Trophoblast cell (in vitro differentiated cells and primary cell): ENCODE measurements at regions not wholly inside any gene's neighbourhood (a gene's known extent, or its start where the extent isn't known, plus 50 kb on each side); places are given as distances from the start of the nearest gene placed in this dataset.

Experiments
- DNase-seq, 2 donors: peaks; one replicate each; pipeline ENCODE4 v3.0.0-alpha.2; 2016
- H2AFZ ChIP-seq: 2 replicates; pipeline ENCODE4 v1.6.1; 2013; ENCODE audit warnings: low read length, moderate library complexity, mild to moderate bottlenecking; ENCODE audit not compliant: insufficient read depth, poor library complexity
- H2AK5ac ChIP-seq: 2 replicates; pipeline ENCODE4 v1.6.1; 2013; ENCODE audit warnings: mild to moderate bottlenecking, low read length
- H2BK120ac ChIP-seq: 2 replicates; pipeline ENCODE4 v1.6.1; 2013; ENCODE audit warnings: low read length, mild to moderate bottlenecking, moderate library complexity; ENCODE audit not compliant: insufficient read depth, poor library complexity
- H2BK12ac ChIP-seq: 2 replicates; pipeline ENCODE4 v1.6.1; 2013; ENCODE audit warnings: mild to moderate bottlenecking, low read length, moderate library complexity
- H2BK5ac ChIP-seq: 2 replicates; pipeline ENCODE4 v1.6.1; 2013; ENCODE audit warnings: low read length, low read depth, moderate library complexity, mild to moderate bottlenecking; ENCODE audit not compliant: poor library complexity
- H3K14ac ChIP-seq: 2 replicates; pipeline ENCODE4 v1.6.1; 2013; ENCODE audit warnings: mild to moderate bottlenecking, low read length
- H3K18ac ChIP-seq: 2 replicates; pipeline ENCODE4 v1.6.1; 2013; ENCODE audit warnings: mild to moderate bottlenecking, low read length
- H3K23ac ChIP-seq: 2 replicates; pipeline ENCODE4 v1.6.1; 2013; ENCODE audit warnings: low read length
- H3K27ac ChIP-seq: 2 replicates; pipeline ENCODE4 v1.5.1; 2013; ENCODE audit warnings: low read depth, mild to moderate bottlenecking, inconsistent platforms, low read length, moderate library complexity
- H3K27me3 ChIP-seq: 2 replicates; pipeline ENCODE4 v1.6.1; 2013; ENCODE audit warnings: inconsistent platforms, mild to moderate bottlenecking, low read length, moderate library complexity; ENCODE audit not compliant: insufficient read depth
- H3K36me3 ChIP-seq, 2 experiments: 1 replicate in 1 of 2; 2 replicates in 1 of 2; pipeline ENCODE4 v1.6.1; 2013; ENCODE audit warnings: low read length in 2 of 2, mild to moderate bottlenecking in 2 of 2, moderate library complexity in 1 of 2; ENCODE audit not compliant: insufficient read depth in 2 of 2, control insufficient read depth in 1 of 2
- H3K4ac ChIP-seq: 2 replicates; pipeline ENCODE4 v1.6.1; 2013; ENCODE audit warnings: low read depth, mild to moderate bottlenecking, low read length, moderate library complexity
- H3K4me1 ChIP-seq, 2 experiments: 1 replicate in 1 of 2; 2 replicates in 1 of 2; pipeline ENCODE4 v1.6.1; 2013; ENCODE audit warnings: low read length in 2 of 2, mild to moderate bottlenecking in 2 of 2, moderate library complexity in 1 of 2; ENCODE audit not compliant: insufficient read depth in 2 of 2, control insufficient read depth in 1 of 2
- H3K4me2 ChIP-seq: 2 replicates; pipeline ENCODE4 v1.6.1; 2013; ENCODE audit warnings: inconsistent platforms, mild to moderate bottlenecking, low read length, moderate library complexity
- H3K4me3 ChIP-seq: 2 replicates; pipeline ENCODE4 v1.5.1; 2013; ENCODE audit warnings: mild to moderate bottlenecking, low read depth, low read length, inconsistent platforms
- H3K79me1 ChIP-seq: one replicate; pipeline ENCODE4 v1.6.1; 2013; ENCODE audit warnings: low read length
- H3K79me2 ChIP-seq: 2 replicates; pipeline ENCODE4 v1.6.1; 2013; ENCODE audit warnings: low read length, mild to moderate bottlenecking; ENCODE audit not compliant: control insufficient read depth, insufficient read depth, poor library complexity
- H3K9ac ChIP-seq: 2 replicates; pipeline ENCODE4 v1.6.1; 2013; ENCODE audit warnings: mild to moderate bottlenecking, low read length
- H3K9me3 ChIP-seq: 2 replicates; pipeline ENCODE4 v1.6.1; 2013; ENCODE audit warnings: low read depth, mild to moderate bottlenecking, control low read depth, inconsistent platforms, low read length; ENCODE audit not compliant: insufficient read depth
- H4K12ac ChIP-seq: 2 replicates; pipeline ENCODE4 v1.6.1; 2013; ENCODE audit warnings: low read depth, mild to moderate bottlenecking, low read length, moderate library complexity
- H4K8ac ChIP-seq: 2 replicates; pipeline ENCODE4 v1.6.1; 2013; ENCODE audit warnings: low read depth, mild to moderate bottlenecking, low read length, moderate library complexity
- H4K91ac ChIP-seq: one replicate; pipeline ENCODE4 v1.6.1; 2013; ENCODE audit warnings: low read depth, mild to moderate bottlenecking, low read length, moderate library complexity
- WGBS: extraction: QIAGEN DNeasy Blood & Tissue Kit; methylation state at CpG from one replicate; pipeline ENCODE4 v1.1.7; 2013; ENCODE audit warnings: missing lambda C conversion rate; ENCODE audit not compliant: insufficient read length, insufficient coverage; ENCODE audit errors: extremely low coverage; 5-methylcytosine and 5-hydroxymethylcytosine counted together

GRCh38 chr3:24958271-24958670 lies 463.6 kb upstream of the THRB start:
- H4K12ac ChIP-seq, result no peak overlapping the region
- H3K27me3 ChIP-seq, result no peaks in the 10 kb centered on the region
- H2BK120ac ChIP-seq, result no peak overlapping the region
- H3K23ac ChIP-seq, result no peak overlapping the region
- no peaks in the 10 kb centered on the region for H3K79me1 ChIP-seq
- no peak for DNase-seq
- no peaks in the 10 kb centered on the region for H3K36me3 ChIP-seq
- no peaks in the 10 kb centered on the region for H3K9me3 ChIP-seq
- H2AK5ac ChIP-seq, result no peak overlapping the region
- no peak overlapping the region for H3K9ac ChIP-seq
- no peak overlapping the region for H4K8ac ChIP-seq
- no peak overlapping the region for H3K18ac ChIP-seq
- H4K91ac ChIP-seq, result no peak overlapping the region
- no CpG with 5 or more reads among the region's 2 CpGs for WGBS
- H3K14ac ChIP-seq, result no peak overlapping the region
- H2BK12ac ChIP-seq, result no peak overlapping the region
- no peak overlapping the region for H3K4ac ChIP-seq
- H3K4me2 ChIP-seq, result no peak overlapping the region
- no peak overlapping the region for H2AFZ ChIP-seq
- H2BK5ac ChIP-seq, result no peak overlapping the region
- no peak overlapping the region for H3K4me3 ChIP-seq
- no peaks in the 10 kb centered on the region for H3K79me2 ChIP-seq
- H3K27ac ChIP-seq, result no peak overlapping the region
- no peaks in the 10 kb centered on the region for H3K4me1 ChIP-seq

- Histone ChIP-seq H4K8ac (no peak overlapping the region), H4K12ac (no peak overlapping the region), H3K27ac (no peak overlapping the region), H3K9ac (no peak overlapping the region), H2BK12ac (no peak overlapping the region), H4K91ac (peak overlapping the region; percentile 11), H3K79me1 (no peaks in the 10 kb centered on the region), H3K14ac (no peak overlapping the region), H3K4me3 (no peak overlapping the region), H3K18ac (no peak overlapping the region), H2BK5ac (no peak overlapping the region), H3K4me1 (no peaks in the 10 kb centered on the region), H3K79me2 (no peaks in the 10 kb centered on the region), H3K9me3 (no peaks in the 10 kb centered on the region), H2AFZ (no peak overlapping the region), H3K4me2 (no peak overlapping the region), H2BK120ac (no peak overlapping the region), H3K4ac (no peak overlapping the region), H2AK5ac (no peak overlapping the region), H3K36me3 (no peaks in the 10 kb centered on the region), H3K27me3 (no peaks in the 10 kb centered on the region), H3K23ac (no peak overlapping the region)
- no peak for DNase-seq
- WGBS, result no CpG with 5 or more reads among the region's 5 CpGs
Observed at GRCh38 chr3:24958910-24959447, 464.3 kb upstream of the THRB start.

DNA sequence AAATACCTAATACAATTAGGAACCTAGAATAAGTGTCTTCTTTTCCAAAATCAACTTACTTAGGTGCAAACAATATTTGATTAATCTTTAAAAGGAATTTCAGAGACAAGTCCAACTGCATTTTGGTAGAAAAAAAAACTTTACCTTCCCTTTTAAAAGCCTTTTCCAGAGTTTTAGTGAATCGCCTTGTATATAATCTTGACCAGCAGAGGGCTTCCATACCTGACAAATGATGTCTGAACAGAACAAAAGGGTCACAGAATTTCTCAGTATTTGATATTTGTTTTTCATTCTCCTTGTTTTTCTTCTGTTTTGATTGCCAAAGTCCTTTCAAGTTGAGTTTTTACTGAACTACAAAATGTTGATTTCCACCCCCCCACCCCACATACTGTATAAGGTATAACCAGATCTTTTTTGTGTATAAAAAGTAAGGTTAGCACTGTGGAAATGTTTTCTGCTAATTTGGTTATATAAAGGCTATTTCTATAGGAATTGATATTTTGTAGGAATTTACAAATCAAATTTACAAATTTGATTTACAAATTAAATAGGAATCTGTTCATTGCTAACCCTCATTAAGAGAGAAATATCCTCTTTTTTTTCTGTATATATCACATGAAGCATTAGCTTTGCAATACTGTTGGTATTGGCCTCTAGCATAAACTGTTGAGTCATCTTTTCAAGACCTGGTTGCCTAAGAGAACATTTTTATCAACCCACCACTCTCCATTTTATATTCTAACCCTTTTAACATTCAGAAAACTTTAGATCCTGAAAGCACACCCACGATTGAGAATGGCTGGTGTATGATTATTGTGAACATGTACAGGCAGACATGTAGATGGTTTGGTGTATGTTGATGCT lies 464.1 kb upstream of the RARB start:
- Histone ChIP-seq H3K27ac (no peak overlapping the region), H3K9me3 (no peaks in the 10 kb centered on the region), H2AFZ (no peak overlapping the region), H3K79me2 (no peaks in the 10 kb centered on the region), H3K4me2 (no peak overlapping the region), H3K23ac (no peak overlapping the region), H3K14ac (no peak overlapping the region), H2AK5ac (no peak overlapping the region), H3K27me3 (no peaks in the 10 kb centered on the region), H2BK12ac (no peak overlapping the region), H3K4me3 (no peak overlapping the region), H2BK120ac (no peak overlapping the region), H4K91ac (no peak overlapping the region), H3K4ac (no peak overlapping the region), H2BK5ac (no peak overlapping the region), H4K12ac (no peak overlapping the region), H3K36me3 (no peaks in the 10 kb centered on the region), H3K4me1 (no peaks in the 10 kb centered on the region), H4K8ac (no peak overlapping the region), H3K18ac (no peak overlapping the region), H3K79me1 (peaks cover 4% of the 10 kb centered on the region), H3K9ac (no peak overlapping the region)
- WGBS, result no CpG with 5 or more reads among the region's 2 CpGs
- peak in 1 of 2 donors; percentile 58 for DNase-seq

GRCh38 chr3:24965706-24966385 lies 462.2 kb upstream of the RARB start:
- Histone ChIP-seq H3K79me1 (peaks cover 4% of the 10 kb centered on the region), H2BK12ac (no peak overlapping the region), H3K14ac (no peak overlapping the region), H3K9me3 (no peaks in the 10 kb centered on the region), H3K27ac (peak overlapping the region; percentile 30), H3K27me3 (no peaks in the 10 kb centered on the region), H4K8ac (no peak overlapping the region), H4K91ac (no peak overlapping the region), H2BK5ac (no peak overlapping the region), H3K4me2 (no peak overlapping the region), H3K4ac (no peak overlapping the region), H3K79me2 (no peaks in the 10 kb centered on the region), H3K23ac (no peak overlapping the region), H2AK5ac (no peak overlapping the region), H3K4me3 (no peak overlapping the region), H4K12ac (no peak overlapping the region), H2AFZ (no peak overlapping the region), H3K9ac (no peak overlapping the region), H3K18ac (no peak overlapping the region), H3K4me1 (no peaks in the 10 kb centered on the region), H3K36me3 (no peaks in the 10 kb centered on the region), H2BK120ac (no peak overlapping the region)
- no CpG with 5 or more reads among the region's 2 CpGs for WGBS
- DNase-seq, result peak in 1 of 2 donors; percentile 21
